ENCODE measurements at regions not wholly inside any gene's neighbourhood (a gene's known extent, or its start where the extent isn't known, plus 50 kb on each side); places are given as distances from the start of the nearest gene placed in this dataset.

DNA sequence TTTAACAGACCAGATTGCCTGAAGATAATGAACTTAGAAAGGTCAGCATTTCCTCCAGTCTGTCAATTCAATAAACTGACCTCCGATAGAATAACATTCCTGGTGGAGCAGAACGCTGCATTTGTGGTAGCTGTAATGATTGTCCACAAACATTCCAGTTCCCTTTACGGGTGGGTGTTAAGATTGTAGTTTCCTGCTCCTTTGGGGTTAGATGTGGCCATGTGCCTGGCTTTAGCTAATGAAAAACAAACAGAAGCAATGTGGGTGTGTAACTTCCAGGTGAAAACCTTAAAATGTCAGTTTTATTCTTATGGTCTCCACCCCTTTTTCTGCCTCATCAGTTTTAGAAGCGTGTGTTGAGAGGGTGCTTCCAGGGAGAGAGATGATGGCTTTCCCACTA is 217.3 kb upstream of the CRY1 start:
- Mint-ChIP-seq H3K27ac (ENCODE audit: unreplicated experiment) (no peak overlapping the region), H3K4me3 (ENCODE audit: unreplicated experiment) (no peak overlapping the region), H3K9me3 (ENCODE audit: unreplicated experiment) (no peaks in the 10 kb centered on the region), H3K4me1 (ENCODE audit: unreplicated experiment) (no peaks in the 10 kb centered on the region), H3K36me3 (ENCODE audit: unreplicated experiment) (no peaks in the 10 kb centered on the region), H3K27me3 (ENCODE audit: unreplicated experiment) (peaks cover 64% of the 10 kb centered on the region)
- TF ChIP-seq, protein P1, sequence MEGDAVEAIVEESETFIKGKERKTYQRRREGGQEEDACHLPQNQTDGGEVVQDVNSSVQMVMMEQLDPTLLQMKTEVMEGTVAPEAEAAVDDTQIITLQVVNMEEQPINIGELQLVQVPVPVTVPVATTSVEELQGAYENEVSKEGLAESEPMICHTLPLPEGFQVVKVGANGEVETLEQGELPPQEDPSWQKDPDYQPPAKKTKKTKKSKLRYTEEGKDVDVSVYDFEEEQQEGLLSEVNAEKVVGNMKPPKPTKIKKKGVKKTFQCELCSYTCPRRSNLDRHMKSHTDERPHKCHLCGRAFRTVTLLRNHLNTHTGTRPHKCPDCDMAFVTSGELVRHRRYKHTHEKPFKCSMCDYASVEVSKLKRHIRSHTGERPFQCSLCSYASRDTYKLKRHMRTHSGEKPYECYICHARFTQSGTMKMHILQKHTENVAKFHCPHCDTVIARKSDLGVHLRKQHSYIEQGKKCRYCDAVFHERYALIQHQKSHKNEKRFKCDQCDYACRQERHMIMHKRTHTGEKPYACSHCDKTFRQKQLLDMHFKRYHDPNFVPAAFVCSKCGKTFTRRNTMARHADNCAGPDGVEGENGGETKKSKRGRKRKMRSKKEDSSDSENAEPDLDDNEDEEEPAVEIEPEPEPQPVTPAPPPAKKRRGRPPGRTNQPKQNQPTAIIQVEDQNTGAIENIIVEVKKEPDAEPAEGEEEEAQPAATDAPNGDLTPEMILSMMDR (IDR thresholded peaks at IDR 0.05), result no peak
- DNase-seq (ENCODE audit: extremely low spot score, unreplicated experiment), result no peak

DNA sequence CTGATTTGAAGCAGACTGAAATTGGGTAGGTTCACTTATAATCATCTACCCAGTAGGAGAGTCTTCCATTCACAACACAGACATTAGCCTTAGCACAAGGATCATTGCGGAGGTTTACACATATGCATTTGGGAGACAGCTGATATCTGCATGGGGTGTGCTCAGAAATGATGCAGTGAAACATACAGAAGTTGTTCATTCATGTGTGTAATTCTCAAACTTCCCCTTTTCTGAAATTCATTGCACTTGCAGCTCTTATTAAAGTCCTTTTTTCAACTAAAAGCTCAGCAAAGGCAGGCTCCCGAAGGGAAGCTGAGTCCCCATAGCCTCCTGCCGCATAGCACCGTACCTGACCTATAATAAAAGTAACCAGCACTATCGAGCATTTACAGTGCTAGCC is 218.3 kb upstream of the CRY1 start:
- Mint-ChIP-seq H3K36me3 (ENCODE audit: unreplicated experiment) (no peaks in the 10 kb centered on the region), H3K4me1 (ENCODE audit: unreplicated experiment) (no peaks in the 10 kb centered on the region), H3K4me3 (ENCODE audit: unreplicated experiment) (no peak overlapping the region), H3K27me3 (ENCODE audit: unreplicated experiment) (peaks cover 66% of the 10 kb centered on the region), H3K9me3 (ENCODE audit: unreplicated experiment) (no peaks in the 10 kb centered on the region), H3K27ac (ENCODE audit: unreplicated experiment) (no peak overlapping the region)
- TF ChIP-seq, protein P1 (IDR thresholded peaks at IDR 0.05), result no peak
- no peak for DNase-seq (ENCODE audit: extremely low spot score, unreplicated experiment)

DNA sequence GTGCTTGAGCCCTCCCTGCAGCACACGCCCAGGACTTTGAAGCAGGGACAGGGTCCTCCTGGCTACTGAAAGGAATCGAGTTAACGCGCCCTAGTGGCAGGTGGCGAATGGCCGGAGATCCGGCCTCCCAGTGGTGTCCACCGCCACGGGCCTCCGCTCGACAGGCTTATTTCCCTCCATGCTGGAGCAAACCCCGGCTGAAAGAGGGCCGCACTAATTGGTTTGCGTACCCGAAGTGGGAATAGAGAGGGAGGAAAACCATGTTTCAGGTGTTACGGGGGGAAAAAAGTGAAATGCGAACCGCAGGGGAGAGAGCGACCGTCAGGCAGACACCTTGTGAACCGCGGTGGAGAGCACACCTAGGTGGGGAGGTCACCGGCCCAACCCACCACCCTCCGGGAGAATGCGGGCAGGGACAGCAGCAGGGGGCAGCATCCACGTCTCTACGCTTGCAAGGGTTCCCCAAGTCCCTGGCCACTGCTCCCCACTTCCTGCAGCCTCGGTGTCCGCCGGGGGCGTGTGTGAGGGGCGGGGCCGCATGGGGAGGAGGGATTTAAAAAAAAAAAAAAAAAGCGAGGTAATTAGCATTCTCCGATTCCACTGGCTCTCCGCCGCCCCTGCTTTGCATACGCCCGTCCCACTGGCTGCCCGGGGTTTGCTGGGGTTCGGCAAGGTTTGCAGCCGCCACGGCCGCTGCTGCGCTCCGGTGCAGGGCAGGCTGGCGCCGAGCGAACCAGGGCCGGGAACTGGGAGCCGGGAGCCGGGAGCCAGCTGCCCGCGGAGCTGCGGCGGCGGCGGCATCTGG is 224.6 kb upstream of the CRY1 start:
- H3K36me3 Mint-ChIP-seq (ENCODE audit: unreplicated experiment), result no peaks in the 10 kb centered on the region
- TF ChIP-seq, protein P1 (IDR thresholded peaks at IDR 0.05), result no peak
- peak overlapping the region; percentile 69 for H3K4me3 Mint-ChIP-seq (ENCODE audit: unreplicated experiment)
- H3K9me3 Mint-ChIP-seq (ENCODE audit: unreplicated experiment), result no peaks in the 10 kb centered on the region
- H3K4me1 Mint-ChIP-seq (ENCODE audit: unreplicated experiment), result peaks cover 22% of the 10 kb centered on the region
- DNase-seq (ENCODE audit: extremely low spot score, unreplicated experiment), result no peak
- H3K27me3 Mint-ChIP-seq (ENCODE audit: unreplicated experiment), result peaks cover 81% of the 10 kb centered on the region
- H3K27ac Mint-ChIP-seq (ENCODE audit: unreplicated experiment), result no peak overlapping the region

DNA sequence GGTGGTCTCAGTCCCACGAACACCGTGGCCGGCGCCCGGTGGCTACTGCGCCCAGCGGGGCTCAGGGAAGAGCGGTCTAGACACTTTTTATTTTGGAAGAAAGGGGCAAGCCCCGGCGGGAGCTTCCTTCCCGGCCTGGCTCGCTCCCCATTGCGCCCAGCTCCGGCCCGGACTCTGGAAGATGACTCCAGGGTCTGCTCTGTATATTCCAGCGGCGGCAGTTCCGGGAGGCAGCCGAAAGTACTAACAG is 225.1 kb upstream of the CRY1 start:
- H3K4me3 Mint-ChIP-seq (ENCODE audit: unreplicated experiment), result peak overlapping the region; percentile 59
- peaks cover 82% of the 10 kb centered on the region for H3K27me3 Mint-ChIP-seq (ENCODE audit: unreplicated experiment)
- no peak overlapping the region for H3K27ac Mint-ChIP-seq (ENCODE audit: unreplicated experiment)
- TF ChIP-seq, protein P1 (IDR thresholded peaks at IDR 0.05), result no peak
- no peak for DNase-seq (ENCODE audit: extremely low spot score, unreplicated experiment)
- H3K36me3 Mint-ChIP-seq (ENCODE audit: unreplicated experiment), result no peaks in the 10 kb centered on the region
- no peaks in the 10 kb centered on the region for H3K9me3 Mint-ChIP-seq (ENCODE audit: unreplicated experiment)
- peaks cover 22% of the 10 kb centered on the region for H3K4me1 Mint-ChIP-seq (ENCODE audit: unreplicated experiment)

DNA sequence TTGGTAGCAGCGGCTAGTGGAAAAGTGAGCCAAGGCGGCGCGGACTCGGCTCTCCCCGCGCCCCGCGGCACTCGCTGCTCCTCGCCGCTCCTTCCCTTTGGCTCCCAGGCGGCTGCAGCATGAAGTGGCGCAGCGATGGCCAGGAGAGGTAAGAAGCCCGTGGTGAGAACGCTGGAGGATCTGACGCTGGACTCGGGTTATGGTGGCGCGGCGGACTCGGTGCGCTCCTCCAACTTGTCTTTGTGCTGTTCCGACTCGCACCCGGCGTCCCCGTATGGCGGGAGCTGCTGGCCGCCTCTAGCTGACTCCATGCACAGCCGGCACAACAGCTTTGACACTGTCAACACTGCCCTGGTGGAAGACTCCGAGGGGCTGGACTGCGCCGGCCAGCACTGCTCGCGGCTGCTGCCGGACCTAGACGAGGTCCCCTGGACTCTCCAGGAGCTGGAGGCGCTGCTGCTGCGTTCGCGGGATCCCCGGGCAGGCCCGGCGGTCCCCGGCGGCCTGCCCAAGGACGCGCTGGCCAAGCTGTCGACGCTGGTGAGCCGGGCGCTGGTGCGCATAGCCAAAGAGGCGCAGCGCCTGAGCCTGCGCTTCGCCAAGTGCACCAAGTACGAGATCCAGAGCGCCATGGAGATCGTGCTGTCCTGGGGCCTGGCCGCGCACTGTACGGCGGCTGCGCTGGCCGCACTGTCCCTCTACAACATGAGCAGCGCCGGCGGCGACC is 225.6 kb upstream of the CRY1 start:
- H3K9me3 Mint-ChIP-seq (ENCODE audit: unreplicated experiment), result no peaks in the 10 kb centered on the region
- no peak for DNase-seq (ENCODE audit: extremely low spot score, unreplicated experiment)
- H3K4me1 Mint-ChIP-seq (ENCODE audit: unreplicated experiment), result peaks cover 22% of the 10 kb centered on the region
- peaks cover 84% of the 10 kb centered on the region for H3K27me3 Mint-ChIP-seq (ENCODE audit: unreplicated experiment)
- TF ChIP-seq, protein P1 (IDR thresholded peaks at IDR 0.05), result no peak
- no peaks in the 10 kb centered on the region for H3K36me3 Mint-ChIP-seq (ENCODE audit: unreplicated experiment)
- peak overlapping the region; percentile 59 for H3K4me3 Mint-ChIP-seq (ENCODE audit: unreplicated experiment)
- no peak overlapping the region for H3K27ac Mint-ChIP-seq (ENCODE audit: unreplicated experiment)

All from osteocyte (in vitro differentiated cells).